ENCODE measurements at regions not wholly inside any gene's neighbourhood (a gene's known extent, or its start where the extent isn't known, plus 50 kb on each side); places are given as distances from the start of the nearest gene placed in this dataset.

GRCh38 chr3:117557464-117558090 lies 848.0 kb downstream of the TUSC7 start:
- no peak for DNase-seq (ENCODE audit: low read depth)

- DNase-seq (ENCODE audit: low read depth) = no peak
These were observed 849.1 kb downstream of the TUSC7 start for GRCh38 chr3:117558681-117559080.

GRCh38 chr3:117562000-117562399 lies 852.4 kb downstream of the TUSC7 start:
- DNase-seq (ENCODE audit: low read depth) = no peak

- peak; percentile 2 for DNase-seq (ENCODE audit: low read depth)
These were observed 853.5 kb downstream of the TUSC7 start for GRCh38 chr3:117563063-117563462.

GRCh38 chr3:117565777-117566176 lies 856.2 kb downstream of the TUSC7 start:
- no peak for DNase-seq (ENCODE audit: low read depth)

- no peak for DNase-seq (ENCODE audit: low read depth)
These were observed 857.3 kb downstream of the TUSC7 start for GRCh38 chr3:117566926-117567325.

- no peak for DNase-seq (ENCODE audit: low read depth)
These were observed 857.8 kb downstream of the TUSC7 start for GRCh38 chr3:117567382-117567781.

- DNase-seq (ENCODE audit: low read depth) = no peak
These were observed 858.3 kb downstream of the TUSC7 start for GRCh38 chr3:117567906-117568305.

- DNase-seq (ENCODE audit: low read depth) = no peak
These were observed 863.2 kb downstream of the TUSC7 start for GRCh38 chr3:117572786-117573185.

GRCh38 chr3:117580806-117581205 lies 871.2 kb downstream of the TUSC7 start:
- no peak for DNase-seq (ENCODE audit: low read depth)

- no peak for DNase-seq (ENCODE audit: low read depth)
These were observed 876.6 kb downstream of the TUSC7 start for GRCh38 chr3:117586161-117586560.

- DNase-seq (ENCODE audit: low read depth) = no peak
These were observed 877.8 kb downstream of the TUSC7 start for GRCh38 chr3:117587416-117587815.

GRCh38 chr3:117589454-117589853 lies 879.9 kb downstream of the TUSC7 start:
- peak; percentile 11 for DNase-seq (ENCODE audit: low read depth)

GRCh38 chr3:117595615-117596014 lies 886.0 kb downstream of the TUSC7 start:
- no peak for DNase-seq (ENCODE audit: low read depth)

- no peak for DNase-seq (ENCODE audit: low read depth)
These were observed 886.9 kb downstream of the TUSC7 start for GRCh38 chr3:117596503-117596902.

GRCh38 chr3:117597865-117598264 lies 888.3 kb downstream of the TUSC7 start:
- no peak for DNase-seq (ENCODE audit: low read depth)

- no peak for DNase-seq (ENCODE audit: low read depth)
These were observed 890.5 kb downstream of the TUSC7 start for GRCh38 chr3:117600112-117600511.

GRCh38 chr3:117600666-117601065 lies 891.1 kb downstream of the TUSC7 start:
- no peak for DNase-seq (ENCODE audit: low read depth)

GRCh38 chr3:117602058-117602644 lies 892.6 kb downstream of the TUSC7 start:
- DNase-seq (ENCODE audit: low read depth) = no peak

GRCh38 chr3:117603097-117603496 lies 893.5 kb downstream of the TUSC7 start:
- DNase-seq (ENCODE audit: low read depth) = no peak

GRCh38 chr3:117606866-117607265 lies 897.3 kb downstream of the TUSC7 start:
- no peak for DNase-seq (ENCODE audit: low read depth)

- DNase-seq (ENCODE audit: low read depth) = no peak
These were observed 899.8 kb downstream of the TUSC7 start for GRCh38 chr3:117609330-117609729.

- DNase-seq (ENCODE audit: low read depth) = no peak
These were observed 900.6 kb downstream of the TUSC7 start for GRCh38 chr3:117610156-117610555.

- DNase-seq (ENCODE audit: low read depth) = no peak
These were observed 901.6 kb downstream of the TUSC7 start for GRCh38 chr3:117611211-117611610.
